GM18868 (cell line): ENCODE measurements at regions not wholly inside any gene's neighbourhood (a gene's known extent, or its start where the extent isn't known, plus 50 kb on each side); places are given as distances from the start of the nearest gene placed in this dataset.
"Not testable (repeated sequence)": the region's sequence is repeated elsewhere in the genome, so short reads cannot be mapped to it uniquely, and the experiment has no call there.

ENCODE experiments used
- ATAC-seq: cut with Tn5 transposase; IDR thresholded peaks from one replicate; pipeline ENCODE4 v1.9.1; 2021; ENCODE audit warnings: mild to moderate bottlenecking, moderate library complexity; ENCODE audit not compliant: unreplicated experiment

DNA sequence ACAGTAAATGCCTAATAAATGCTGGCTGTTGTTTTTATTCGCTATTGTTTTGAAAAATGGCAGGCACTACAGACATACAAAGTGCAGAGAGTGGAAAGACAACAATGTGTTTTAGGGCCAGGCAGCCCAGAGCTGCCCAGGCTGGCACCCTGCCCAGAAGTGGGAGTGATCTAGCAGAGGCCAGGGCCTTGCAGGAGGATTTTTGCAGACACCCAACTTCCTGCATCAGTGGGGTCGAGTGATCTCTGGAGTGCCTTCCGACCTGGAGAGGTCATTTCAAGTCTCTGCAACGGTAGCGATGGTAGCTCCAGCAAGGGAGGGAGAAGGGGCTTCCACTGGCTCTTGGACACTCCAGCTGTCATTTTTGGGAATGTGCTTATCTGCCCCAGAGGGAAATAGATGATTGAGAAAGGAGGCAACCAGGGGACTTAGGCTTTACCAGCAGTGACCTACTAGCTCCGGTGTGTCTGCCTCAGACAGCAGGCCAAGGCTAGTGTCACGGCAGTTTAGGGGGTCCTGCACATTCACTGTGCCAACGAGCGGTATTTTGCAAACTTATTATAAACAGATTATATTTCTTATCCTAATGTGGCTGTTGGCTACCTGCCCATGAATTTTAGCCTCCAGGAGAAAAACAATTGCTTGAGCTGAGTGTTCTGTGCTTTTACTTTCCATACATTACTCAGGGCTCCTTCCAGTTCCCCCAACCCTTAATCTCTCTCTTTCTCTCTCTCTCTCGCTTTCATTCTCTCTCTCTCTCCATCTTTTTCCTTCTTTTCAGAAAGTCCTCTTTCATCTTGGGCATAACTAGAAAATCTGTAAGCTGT, 153.9 kb upstream of the PLGLB2 start:
- ATAC-seq, result not testable (repeated sequence)

DNA sequence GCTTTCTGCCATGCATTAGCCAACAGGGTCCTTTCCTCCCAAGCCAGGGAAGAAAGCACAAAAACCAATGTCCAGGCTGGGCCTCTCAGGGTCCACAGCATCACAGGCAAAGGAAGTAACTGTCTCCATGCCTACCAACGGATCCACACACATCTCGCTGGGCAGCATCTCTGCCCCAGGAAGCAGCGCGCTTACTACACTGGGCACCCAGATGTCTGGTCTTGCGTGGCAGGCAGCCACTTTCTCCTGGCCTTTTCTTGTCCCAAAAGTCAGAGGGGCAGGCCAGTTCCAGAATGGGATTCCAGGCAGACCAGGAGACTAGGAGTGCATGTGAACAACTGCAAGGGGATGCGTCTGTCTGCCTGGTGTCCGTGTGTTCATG, 153.3 kb upstream of the PLGLB2 start:
- ATAC-seq, result not testable (repeated sequence)

DNA sequence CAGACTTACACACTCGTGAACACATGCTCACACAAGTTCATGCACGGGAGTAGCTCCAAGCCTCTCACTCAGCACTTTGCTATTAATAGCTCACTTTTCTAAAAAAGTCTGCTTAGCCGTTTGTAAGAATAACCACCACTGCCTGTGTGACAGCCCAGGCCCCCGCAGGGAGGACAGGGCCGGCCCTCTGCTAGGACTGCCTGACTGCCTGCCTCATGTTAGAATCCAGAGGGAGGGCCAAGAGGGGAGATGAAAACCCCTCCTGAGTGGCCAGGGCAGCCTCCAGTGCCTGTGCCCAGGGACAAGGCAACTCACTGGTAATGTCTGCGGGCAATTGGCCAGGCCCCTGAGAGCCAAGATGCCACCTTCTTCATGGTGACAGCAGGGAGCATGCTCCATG, 152.9 kb upstream of the PLGLB2 start:
- not testable (repeated sequence) for ATAC-seq

DNA sequence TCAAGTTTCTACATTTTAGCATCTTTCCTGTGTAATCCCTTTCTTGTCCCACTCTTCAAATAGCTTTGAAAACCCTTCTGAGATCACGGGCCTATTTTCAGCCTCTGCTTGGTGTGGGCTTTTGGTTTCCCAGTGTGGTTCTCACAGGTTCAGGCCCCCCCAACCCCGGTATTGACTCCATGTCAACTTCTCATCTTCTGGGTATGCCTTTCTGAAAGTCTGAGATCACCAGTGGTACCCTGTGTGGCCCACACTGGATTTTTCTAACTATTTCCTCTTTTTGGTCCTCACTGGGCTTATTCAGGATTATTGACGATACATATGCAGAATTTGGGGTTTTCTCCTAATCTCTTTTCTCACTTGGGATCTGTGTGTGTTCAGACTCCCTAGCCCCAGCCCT, 146.9 kb upstream of the PLGLB2 start:
- ATAC-seq, result not testable (repeated sequence)

DNA sequence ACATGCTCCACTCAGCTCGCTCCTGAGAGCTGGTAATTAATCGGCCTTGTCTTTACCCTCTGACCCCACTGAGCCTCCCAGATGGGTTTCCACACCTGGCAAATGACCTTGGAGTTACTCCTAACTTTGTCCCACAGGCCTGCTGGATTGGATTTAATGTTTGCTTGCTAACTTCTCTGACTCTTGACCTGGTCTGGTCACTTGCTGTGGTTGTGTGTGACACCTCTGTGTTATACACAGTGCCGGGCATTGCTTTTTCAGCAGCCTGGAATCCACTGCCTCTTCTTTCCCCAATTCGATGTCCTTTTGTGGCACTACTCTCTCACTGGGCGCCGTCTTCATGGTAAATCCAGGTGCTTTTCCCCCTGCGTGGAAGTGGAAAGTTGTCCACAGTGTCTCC, 145.8 kb upstream of the PLGLB2 start:
- not testable (repeated sequence) for ATAC-seq

DNA sequence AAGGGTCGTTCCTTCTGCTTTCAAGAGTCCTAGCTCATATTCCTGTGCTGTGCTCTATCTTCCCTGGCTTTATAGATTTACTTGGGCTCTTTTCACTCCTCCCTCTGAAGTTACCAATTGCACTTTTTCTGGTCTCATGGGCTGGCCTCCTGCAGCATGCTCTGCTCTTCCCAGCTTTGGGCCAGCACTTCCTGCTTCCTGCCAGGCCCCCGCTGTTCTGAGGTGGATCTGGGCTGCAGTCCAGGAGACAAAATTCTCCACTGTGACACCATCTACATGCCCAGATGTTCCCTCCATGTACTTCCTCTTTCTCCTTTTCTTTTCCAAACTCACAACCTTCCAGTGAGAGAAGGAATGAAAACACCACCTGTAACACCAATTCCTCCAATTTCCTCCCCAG, 145.2 kb upstream of the PLGLB2 start:
- ATAC-seq, result not testable (repeated sequence)

DNA sequence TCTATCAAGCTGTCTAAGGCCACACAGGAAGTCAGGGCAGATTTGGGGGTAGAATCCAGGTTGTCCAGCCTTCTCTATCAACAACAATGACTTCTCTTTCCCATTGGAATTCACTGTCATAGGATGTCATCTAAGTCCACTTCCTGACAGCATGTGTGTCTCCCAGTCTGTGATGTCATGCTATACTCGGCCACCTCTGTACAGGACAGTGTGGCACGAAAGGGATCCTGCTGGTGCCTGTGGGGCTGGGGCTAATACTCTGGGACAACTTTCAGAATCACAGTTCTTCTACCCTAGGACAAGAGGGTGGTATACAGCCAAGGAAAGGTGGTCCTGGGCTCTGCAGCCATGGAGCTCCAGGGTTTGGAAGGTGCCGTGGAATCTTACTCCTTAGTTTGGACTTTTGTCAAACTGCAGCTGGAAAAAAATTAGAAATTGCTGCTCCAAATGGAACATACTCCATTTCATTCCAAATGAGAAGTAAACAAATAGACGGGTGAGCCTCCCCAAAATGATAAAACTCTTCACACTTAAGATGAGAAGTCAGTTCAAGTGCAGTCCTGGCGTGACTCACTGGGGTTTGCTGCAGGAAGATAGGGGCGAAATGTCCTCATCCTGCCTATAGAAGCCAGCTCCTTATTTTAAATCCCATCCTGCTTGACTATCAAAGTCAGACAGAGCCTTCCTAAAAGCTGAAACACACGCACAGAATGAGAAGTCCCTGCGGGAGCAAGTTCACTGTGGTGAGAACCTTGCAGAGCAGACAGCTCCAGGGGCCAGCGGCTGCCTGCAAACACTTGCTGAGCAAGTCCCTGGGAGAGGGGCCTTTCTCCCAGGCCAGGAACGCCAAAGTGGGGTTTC, 144.2 kb upstream of the PLGLB2 start:
- not testable (repeated sequence) for ATAC-seq

DNA sequence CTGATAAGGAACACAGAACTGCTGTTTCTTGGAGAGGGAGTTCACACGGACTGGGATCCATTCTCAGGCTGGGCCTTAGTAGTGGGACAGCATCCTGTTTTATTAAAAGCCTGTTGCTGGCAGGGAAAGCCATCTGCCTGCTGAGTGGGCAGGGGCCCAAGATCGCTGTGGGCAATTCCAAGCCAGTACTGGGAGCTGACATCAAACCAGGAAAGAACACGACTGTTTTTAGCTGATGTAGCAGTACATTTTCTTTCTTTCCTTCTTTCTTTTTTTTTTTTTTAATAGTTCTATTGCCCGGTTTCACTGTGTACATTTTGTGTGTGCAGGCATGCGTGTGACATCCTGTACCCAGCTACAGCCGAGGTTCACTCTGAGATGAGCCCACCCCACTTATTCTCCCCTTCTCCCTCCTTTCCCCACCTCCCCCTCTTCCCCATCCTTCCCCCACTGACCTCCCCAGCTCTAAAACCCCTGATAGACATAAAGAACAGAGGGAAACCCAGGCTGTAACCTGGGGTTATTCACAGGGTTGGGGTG, 143.5 kb upstream of the PLGLB2 start:
- ATAC-seq, result not testable (repeated sequence)

DNA sequence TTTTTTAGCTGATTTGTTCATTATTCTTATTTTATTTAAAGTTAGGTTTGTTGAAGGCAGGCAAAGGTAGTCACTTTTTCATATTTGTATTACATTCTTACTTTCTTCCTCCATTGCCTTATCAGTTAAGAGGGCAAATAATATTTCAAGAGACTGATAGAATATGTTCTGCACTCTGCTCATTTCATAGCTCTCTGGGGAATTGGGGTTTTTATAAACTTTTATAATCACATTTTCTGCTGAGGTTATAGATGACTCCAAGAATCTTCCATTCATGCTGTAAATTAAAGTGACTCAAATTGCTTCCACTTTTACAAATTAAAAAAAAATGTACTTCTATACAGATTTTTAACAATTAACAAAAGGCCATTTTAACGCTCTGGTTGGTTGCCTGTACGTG, 142.9 kb upstream of the PLGLB2 start:
- not testable (repeated sequence) for ATAC-seq

DNA sequence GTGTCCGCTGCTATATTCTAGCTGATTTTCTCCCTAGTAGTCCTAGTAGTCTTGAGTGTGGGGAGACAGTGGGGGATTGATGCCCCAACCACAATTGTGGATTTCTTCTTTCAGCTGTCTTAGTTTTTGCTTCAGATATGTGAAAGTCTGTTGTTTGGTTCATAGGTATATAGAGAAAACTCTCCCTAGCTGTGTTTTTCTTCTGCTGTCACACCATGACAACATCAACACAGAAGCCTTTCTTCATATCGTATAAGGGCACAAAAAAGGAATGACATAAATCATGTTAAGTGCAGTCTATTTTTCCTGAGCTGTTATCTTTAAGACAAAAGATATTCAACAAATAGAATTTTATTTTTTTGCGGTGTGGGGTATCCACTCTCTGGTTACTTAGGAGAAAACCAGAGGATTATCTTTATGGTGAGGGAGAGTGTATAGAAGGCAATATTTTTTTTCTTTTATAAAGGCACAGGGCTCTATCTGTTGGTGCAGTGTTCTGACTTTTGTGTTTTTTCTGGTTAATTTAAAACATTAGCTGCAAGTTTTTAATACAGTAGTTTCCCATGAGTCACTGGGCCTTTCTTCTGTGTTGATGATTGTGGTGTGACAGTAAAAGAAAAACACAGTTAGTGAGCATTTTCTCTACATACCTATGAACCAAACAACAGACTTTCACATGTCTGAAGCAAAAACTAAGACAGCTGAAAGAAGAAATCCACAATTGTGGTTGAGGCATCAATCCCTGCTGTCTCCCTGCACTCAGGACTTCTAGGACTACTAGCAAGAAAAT, 139.3 kb upstream of the PLGLB2 start:
- ATAC-seq, result not testable (repeated sequence)

DNA sequence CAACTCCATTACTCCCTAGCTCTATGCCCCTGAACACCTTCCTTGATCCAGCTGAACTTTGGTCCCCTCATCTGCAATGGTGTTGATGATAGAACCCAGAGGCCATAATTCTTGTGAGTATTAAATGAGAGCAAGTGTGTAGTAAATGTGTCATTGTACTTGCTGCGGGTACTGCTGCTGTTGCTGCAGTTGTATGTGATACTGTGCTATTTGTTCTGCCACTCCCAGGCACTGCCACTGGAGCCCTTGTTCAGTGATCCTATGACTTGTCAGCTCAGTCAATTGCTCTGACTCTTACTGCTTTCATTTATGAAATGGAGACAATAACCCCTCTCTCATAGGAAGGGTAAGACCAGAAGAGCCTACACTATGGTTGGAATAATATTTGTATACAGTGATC, 136.9 kb upstream of the PLGLB2 start:
- ATAC-seq, result not testable (repeated sequence)

DNA sequence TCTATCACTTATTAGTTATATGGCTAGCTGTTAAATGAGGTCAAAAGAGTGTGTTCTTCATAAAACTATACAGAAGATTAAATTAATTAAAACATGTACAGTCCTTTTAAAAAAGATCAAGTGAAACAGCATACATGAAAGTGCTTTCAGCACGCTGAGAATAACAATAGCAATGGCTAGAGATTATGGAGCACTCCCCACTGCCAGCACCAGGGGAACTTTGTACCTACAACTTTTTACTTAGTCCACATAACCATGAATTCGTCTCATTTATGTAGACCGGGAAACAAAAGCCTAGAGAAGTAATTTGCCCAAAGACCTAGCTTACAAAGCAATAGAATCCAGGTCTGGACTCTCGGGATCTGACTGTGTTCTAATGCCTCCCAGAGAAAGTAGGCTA, 136.5 kb upstream of the PLGLB2 start:
- ATAC-seq, result not testable (repeated sequence)

DNA sequence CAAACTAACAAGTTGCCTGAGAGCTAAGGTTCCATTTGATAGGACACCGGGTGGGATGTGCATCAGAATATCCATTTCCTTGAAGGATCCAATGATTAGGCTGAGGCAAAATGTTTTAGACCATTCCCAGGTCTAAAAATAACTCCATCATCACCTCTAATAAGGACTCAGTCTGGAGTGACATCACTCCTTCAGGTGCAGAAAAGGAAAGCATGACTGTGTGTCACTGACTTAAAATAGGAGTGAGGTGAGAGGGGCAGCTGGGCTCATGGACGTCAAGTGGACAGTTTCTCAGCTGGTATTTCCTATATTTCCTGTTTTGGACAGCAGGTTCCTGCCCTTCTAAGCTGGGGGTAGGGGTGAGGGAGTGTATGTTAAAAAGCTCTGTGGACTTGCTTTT, 135.9 kb upstream of the PLGLB2 start:
- ATAC-seq, result not testable (repeated sequence)

DNA sequence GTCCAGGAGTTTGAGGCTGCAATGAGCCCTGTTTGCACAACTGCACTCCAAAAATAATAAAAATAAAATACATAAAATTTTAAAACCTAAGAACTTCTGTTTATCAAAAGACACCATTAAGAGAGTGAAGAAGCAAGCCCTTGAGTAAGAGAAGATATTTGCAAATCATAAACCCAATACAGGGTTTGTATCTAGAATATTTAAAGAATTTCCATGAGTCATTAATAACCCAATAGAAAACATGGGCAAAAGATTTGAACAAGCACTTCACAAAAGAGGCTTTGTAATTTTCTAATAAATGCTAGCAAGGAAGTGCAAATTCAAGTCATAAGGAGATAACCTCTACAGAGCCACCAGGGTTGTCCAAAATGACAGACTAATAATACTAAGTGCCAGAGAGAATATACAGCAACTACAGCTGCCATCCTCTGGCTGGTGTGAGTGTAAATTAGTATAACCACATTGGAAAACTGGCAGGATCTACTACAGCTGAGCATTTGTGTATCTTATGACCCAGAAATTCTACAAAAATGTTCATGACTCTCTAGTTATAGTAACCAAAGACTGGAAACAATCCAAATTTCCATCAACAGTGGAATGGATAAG, 133.0 kb upstream of the PLGLB2 start:
- ATAC-seq, result not testable (repeated sequence)

DNA sequence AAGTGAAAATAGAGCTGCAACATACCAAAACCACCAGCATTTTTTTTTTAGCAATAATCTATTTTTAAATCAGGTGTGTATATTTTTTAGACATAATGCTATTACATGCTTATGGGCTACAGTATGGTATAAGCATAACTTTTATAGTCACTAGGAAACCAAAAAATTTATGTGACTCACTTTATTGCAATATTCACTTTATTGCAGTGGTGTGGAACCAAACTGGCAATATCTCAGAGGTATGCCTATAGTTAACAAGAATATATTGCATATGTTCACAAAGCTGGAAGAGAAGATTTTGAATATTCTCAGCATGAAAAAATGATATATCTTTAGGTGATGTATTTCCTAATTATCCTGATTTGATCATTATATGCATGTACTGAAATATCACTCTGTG, 128.8 kb upstream of the PLGLB2 start:
- ATAC-seq, result not testable (repeated sequence)

DNA sequence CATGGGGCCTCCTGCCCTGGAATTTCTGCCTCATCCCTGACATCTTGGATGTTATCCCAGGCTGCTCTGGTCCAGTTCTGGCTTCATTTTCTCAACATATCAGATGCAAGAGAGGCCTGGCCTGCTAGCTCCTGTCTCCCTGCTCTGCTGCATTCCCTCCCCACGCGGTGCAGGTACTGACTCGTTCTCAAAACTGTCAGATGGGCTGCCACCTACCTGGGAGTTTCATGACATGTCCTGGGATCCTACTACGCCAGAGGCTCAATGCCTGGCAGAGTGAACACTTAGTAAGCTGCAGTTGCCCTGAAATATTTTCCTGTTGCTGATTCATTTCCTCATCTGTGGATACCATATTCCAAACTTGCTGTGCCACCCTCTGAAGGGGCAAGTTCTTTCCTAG, 126.7 kb upstream of the PLGLB2 start:
- ATAC-seq, result not testable (repeated sequence)

DNA sequence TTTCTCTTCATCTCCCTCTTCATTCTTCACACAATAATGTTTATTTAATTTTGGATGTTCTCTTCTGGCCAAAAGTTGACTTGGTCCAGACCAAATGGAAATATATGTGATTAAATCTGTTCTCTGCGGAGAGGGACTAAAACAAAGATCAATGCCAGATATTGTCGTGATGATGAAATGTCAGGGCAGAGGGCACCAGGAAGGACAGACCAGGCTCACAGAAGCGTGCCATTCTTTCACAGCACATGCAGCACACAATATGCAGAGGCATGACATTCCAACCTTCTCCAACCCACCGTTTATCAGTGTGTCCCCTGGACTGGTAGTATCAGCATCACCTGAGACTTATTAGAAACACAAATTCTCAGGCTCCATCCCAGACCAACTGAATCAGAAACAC, 125.2 kb upstream of the PLGLB2 start:
- ATAC-seq, result not testable (repeated sequence)

DNA sequence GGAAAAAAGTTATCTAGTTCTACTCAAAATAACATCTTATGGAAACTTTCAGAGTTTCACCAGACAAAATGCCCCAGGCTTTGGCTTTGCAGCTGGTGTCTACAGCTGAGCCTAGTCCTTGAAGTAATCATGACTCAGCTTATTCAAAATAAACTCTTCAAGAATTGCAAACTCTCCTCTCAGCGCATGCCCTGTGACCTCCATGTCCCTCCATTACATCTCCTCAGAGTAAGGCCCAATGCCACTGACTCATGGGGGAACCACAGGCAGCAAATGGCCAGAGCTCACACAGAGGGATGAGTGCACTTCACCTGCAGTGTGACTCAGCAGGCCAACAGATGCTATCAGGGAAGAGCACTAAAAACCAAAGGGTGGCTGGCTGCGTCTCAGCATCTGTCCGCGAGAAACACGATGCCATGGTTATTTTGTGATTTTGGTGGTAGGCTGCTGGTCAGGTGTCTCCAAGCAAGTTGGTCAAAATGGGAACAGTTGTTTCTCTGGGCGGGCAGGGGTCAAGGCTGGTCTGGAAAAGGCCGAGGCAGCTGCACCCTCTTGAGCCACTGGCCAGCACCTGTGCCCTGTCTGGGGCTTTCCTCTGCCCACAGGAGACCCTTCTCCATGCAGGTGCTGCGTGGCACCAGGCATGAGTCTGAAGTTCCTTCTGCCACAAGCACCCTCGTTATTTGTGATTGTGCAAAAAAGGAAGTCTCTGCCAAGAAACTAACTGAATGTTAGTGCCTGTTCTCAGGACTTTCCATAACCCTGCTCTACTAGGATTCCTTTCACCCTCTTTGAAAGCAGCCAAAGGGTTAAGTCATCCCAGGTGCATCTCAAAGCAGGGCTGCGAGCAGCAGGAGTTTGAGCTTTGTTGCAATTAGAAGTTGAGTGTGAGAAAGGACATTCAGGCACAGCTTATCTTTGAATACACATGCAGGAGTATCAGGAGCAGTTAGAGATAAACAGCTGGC, 118.1 kb upstream of the PLGLB2 start:
- not testable (repeated sequence) for ATAC-seq

DNA sequence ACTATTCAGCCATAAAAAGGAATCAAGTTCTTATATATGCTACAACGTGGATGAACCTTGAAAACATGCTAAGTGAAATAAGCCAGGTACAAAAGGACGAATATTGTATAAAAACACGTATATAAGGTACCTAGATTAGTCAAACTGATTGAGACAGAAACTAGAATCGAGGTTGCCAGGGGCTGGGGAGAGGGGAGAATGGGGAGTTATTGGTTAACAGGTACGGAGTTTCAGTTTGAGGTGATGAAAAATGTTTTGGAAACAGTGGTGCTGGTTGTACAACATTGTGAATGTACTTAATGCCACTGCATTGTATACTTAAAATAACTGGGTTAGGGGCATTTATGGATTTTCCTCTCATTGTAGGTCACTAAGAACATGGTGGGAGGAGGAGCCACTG, 117.0 kb upstream of the PLGLB2 start:
- ATAC-seq, result not testable (repeated sequence)
